HT-29 (cell line): ENCODE measurements at regions not wholly inside any gene's neighbourhood (a gene's known extent, or its start where the extent isn't known, plus 50 kb on each side); places are given as distances from the start of the nearest gene placed in this dataset.
A peak's percentile ranks its signal among the peaks of the same experiment; 100 is the strongest.

Experiments used
- DNase-seq: peaks from one replicate; pipeline ENCODE4 v3.0.0-alpha.2; 2015; ENCODE audit warnings: low spot score

GRCh38 chr20:61042506-61043385, 209.3 kb upstream of the CDH4 start:
- no peak for DNase-seq

DNA sequence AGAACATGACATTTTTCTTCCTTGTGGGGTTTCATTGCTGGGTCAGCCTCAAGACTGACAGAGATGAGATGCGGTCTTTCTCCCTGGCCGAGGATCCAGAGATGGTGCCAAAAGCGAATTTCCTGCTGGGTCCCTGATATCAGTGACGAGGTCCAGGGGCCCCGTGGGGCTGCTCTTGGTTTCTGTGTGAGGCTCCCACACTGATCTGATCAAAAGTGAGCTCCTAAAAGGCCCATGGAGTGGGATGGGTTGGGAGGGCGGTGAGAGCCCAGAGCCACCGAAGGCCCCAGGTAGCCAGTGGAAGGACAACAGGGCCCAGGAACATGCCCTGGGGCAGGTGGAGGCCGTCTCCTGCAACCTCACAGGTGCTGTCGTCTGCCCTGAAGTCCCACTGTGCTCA, 208.4 kb upstream of the CDH4 start:
- DNase-seq = no peak

DNA sequence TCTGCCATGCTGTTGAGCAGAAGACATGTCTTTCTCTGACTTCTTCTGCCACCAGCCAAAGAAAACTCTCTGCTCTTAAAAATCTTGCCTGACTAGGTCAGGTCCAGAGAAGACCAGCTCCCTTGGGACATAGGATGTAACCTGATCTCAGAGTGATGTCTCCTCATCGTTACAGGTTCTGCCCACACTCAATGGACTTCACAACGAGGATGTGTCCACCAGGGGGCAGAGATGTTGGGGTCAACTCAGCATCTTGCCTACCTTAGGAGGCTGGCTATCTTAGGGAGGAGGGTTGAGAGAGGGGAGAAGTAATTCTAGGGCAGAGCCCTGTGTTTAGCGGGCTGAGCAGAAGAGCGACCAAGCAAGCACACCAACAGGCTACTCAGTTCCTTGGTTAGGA, 207.6 kb upstream of the CDH4 start:
- peak; percentile 12 for DNase-seq

DNA sequence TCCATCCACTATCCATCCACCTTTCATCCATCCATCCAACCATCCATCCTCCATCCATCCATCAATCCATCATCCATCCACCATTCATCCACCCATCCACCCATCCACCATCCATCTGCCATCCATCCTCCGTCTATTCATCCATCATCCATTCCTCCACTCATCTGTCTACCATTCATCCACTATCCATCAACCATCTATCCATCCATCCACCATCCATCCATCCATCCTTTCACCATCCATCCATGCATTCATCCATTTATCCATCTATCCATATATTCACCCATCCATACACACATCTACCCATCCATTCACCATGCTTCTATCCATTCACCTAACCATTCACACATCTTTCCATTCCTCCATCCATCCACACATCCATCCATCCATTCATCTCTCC, 207.0 kb upstream of the CDH4 start:
- DNase-seq = no peak

GRCh38 chr20:61045876-61046585, 206.0 kb upstream of the CDH4 start:
- no peak for DNase-seq

- DNase-seq = no peak
Observed at GRCh38 chr20:61046721-61047351, 205.2 kb upstream of the CDH4 start.

GRCh38 chr20:61047515-61047914, 204.5 kb upstream of the CDH4 start:
- DNase-seq = no peak

DNA sequence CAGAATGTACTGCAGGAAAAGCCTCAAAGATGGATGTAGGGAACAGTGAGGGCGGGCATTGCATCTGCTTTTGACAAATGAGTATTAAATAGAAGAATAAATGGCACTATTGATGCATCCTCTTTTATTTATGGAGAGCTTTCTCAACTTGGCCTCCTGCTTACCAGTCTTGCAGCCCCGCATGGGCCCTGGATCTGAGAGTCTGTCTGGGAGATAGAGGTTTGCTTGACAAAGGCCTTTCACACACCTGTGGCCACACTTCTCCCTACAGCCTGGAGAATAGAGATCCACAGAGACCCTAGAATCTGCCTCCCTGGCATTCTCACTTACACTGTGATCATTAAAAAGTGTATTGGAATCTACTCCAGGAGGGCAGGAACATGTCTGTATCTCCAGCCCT, 203.8 kb upstream of the CDH4 start:
- DNase-seq = no peak

- DNase-seq = no peak
Observed at GRCh38 chr20:61049684-61050083, 202.4 kb upstream of the CDH4 start.

DNA sequence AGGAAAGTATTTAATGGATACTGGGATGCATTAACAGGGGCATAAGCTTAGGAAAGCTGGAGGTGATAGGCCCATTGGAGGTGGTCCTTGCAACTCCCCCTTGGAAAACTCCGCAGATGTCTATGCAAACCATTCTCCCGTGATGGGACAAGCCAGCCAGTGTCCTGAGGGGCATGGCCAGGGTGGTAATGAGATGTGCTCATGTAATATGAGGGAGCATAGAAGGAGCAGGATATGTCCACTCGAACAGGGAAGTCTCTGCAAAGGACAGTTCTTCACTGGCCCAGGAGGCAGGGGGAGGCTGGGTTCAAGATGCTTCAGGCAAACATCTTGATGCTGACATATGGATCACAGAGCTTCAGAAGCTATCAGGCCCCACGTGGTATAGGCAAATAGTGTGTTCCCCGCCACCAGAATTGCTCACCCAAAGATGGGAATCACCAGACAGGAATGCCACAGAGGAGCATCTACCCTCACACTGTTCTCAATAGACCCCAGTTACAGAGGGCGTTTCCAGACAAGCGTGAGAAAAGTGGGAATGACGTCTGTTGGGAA, 201.6 kb upstream of the CDH4 start:
- DNase-seq = no peak

DNA sequence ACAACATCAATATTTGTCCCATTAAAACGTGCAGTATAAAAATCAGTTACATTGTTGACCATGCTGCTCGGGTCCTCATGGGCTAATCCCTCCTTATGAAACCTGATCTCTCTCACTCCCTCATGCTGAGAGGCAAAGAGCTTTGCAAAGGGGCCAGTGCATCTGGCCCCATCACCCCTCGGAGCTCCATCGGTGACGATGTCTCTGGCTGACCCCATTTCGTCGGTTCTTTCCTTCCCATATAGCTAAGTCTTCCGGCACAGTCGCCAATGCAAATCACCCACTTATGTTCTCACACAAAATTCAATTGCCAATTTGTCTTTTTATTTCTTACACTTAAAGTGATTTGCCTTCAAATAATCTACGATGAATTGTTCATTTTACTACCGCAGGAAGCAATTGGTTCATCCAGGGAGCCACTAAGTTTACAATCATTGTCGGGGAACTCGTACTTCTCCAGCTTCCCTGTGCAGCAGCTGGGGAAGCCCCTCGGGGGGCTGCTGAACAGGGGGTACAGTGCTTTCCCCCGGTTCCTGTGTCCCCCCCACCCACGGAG, 199.8 kb upstream of the CDH4 start:
- DNase-seq = no peak

DNA sequence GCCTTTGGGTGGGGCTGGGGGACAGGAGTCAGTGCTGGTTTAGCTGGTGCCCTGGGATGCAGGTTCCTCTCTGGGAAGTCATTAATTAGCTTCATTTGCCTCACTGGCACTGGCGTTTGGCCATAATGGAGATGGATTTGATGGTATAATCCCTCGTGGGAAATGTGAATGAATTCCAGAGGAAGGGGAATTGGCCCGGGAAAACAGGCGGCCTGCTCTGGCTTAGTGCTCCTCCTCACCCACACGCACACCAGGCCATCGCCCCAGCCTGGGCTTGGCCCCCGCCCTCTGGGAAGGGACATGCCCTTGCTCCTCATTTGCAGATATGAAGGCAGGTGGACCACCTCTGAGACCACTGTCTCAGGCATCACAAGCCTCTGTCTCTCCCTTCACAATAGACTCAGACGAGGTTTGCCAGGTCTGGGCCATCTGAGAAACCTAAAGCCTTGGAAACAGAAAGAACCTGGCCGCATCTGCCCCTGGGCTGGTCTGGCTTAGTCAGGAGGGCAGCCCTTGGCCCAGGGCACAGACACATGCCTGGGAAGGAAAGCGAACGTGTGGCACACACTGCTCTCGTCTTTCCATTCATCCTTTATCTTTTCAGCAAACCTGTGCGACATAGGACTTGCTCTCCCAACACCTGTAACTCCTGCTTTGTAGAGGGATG, 199.2 kb upstream of the CDH4 start:
- DNase-seq = no peak

DNA sequence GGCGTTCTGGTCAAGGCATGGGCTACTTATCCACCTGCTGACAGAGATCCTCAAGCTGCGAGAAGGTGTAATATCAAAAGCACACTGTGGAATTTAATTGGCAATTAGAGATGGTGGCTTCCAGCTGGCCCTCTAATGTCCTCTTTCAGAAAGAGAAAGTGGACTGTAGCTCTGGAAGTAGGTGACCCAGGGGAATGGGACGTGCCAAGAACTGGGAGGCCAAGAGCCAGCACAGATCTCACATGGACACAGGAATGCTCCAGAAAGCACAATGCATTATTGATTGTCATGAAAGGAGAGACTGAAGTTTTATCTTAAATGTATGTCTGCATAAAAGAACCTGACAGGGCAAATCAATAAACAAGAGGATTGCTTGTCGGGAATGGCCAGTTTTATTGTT, 198.6 kb upstream of the CDH4 start:
- DNase-seq = no peak

DNA sequence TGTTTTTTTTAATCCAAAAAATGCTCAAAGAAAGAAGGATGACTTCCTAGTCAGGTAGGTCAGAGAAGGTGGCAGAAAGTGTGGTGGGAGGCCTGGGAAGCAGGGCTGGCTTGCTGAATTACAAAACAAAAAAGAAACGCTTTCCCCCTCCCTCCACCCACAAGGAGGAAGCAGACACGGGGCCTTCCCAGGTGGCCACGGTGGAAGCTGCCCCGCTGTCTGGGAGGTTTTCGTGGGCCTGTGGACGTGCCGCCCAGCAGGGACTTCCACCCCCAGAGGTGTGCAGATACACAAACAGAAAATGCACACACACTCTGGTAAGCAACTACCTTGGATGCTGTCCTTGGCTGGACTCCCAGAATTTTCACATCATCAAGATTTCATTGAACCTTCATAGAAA, 198.2 kb upstream of the CDH4 start:
- no peak for DNase-seq

GRCh38 chr20:61054411-61054810, 197.7 kb upstream of the CDH4 start:
- DNase-seq = no peak

- DNase-seq = no peak
Observed at GRCh38 chr20:61055180-61056010, 196.7 kb upstream of the CDH4 start.

GRCh38 chr20:61056116-61056515, 195.9 kb upstream of the CDH4 start:
- DNase-seq = no peak

DNA sequence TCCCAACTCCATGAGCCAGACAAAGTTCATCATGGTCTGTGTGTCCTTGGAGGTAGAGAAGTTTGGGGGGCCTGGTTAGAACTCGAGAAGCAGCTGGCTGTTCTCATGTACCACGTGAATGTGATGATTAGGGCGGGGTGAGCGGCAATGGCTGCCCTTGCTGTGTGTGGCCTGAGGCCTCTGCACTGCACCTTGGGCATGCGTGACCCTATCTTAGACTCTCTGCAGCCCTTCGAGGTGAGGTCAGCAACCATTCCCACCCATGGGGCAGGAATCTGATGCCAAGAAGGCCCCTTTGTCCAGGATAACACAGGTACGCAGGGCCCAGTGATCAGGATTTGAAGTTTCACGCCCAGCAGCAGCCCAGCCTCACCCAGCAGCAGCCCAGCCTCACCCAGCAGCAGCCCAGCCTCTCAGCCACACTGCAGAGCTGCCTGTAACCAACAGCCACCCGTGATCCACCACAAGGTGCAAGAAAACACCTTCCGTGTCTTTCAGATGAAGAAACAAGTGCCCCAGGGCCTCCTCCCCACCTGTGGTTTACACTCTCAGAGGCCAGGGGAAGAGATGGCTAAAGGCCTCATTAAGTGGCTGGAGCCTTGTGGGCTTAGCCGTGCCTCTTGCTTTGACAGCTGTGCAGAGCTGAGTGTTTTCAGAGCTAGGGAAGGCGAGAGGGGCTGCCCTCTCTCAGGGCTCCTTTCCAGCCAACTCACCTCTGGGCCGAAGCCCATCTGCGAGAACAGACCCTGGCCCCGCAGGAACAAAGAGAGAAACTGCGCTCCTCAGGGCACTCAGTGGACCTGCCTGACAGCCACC, 195.2 kb upstream of the CDH4 start:
- DNase-seq = no peak

DNA sequence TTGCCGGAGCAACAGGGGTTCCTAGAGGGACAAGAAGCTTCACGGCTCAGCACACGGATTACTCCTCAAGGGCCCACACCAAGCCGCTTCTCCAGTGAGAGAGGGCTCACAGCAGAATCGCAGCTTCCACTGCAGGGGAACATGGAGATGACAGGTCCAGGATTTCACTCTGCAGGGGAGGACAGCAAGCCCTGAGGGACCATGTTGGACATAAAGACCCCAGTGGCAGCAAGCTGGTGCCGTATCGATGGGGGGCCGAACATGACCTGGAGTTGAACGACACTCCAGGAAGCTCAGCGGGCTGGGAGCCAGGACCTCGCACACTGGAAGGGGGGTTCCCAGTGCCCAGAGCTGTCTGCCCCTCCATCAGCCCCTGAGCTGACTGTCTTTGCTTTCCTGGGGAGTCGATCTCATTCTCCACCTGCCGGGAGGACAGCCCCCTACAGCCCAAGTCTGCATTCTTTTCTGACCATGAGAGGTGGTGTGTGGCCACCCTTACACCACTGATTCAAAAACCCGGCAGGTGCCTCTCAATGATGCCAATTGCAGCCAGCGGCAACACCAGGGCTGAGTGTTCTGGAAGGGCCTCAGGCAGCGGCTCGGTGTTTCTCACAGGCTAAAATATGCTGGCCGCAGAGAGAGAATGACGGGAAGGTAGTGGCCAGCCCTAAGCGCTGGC, 194.5 kb upstream of the CDH4 start:
- DNase-seq = no peak
